NCI-H2227 (cell line): ENCODE measurements at regions not wholly inside any gene's neighbourhood (a gene's known extent, or its start where the extent isn't known, plus 50 kb on each side); places are given as distances from the start of the nearest gene placed in this dataset.

Experiments used
- DNase-seq: peaks from one replicate; lab custom pipeline; 2025; ENCODE audit not compliant: unreplicated experiment; lab: John Stamatoyannopoulos, UW

GRCh38 chr13:106701771-106702341, 133.9 kb upstream of the ARGLU1 start:
- DNase-seq: no peak

- DNase-seq: no peak
These were observed 132.5 kb upstream of the ARGLU1 start for GRCh38 chr13:106700439-106700838.

- DNase-seq: no peak
These were observed 132.1 kb upstream of the ARGLU1 start for GRCh38 chr13:106700007-106700406.

- DNase-seq: no peak
These were observed 131.4 kb upstream of the ARGLU1 start for GRCh38 chr13:106699311-106699710.

GRCh38 chr13:106696719-106697118, 128.8 kb upstream of the ARGLU1 start:
- no peak for DNase-seq

GRCh38 chr13:106696140-106696539, 128.2 kb upstream of the ARGLU1 start:
- DNase-seq: no peak

- DNase-seq: no peak
These were observed 127.2 kb upstream of the ARGLU1 start for GRCh38 chr13:106695139-106695538.

- no peak for DNase-seq
These were observed 123.9 kb upstream of the ARGLU1 start for GRCh38 chr13:106691861-106692260.

- DNase-seq: no peak
These were observed 123.4 kb upstream of the ARGLU1 start for GRCh38 chr13:106691341-106691740.

- no peak for DNase-seq
These were observed 122.8 kb upstream of the ARGLU1 start for GRCh38 chr13:106690779-106691178.

GRCh38 chr13:106689906-106690305, 122.0 kb upstream of the ARGLU1 start:
- no peak for DNase-seq

GRCh38 chr13:106688940-106689339, 121.0 kb upstream of the ARGLU1 start:
- no peak for DNase-seq

GRCh38 chr13:106686163-106686562, 118.2 kb upstream of the ARGLU1 start:
- DNase-seq: no peak

GRCh38 chr13:106685143-106685542, 117.2 kb upstream of the ARGLU1 start:
- DNase-seq: no peak

- DNase-seq: no peak
These were observed 116.0 kb upstream of the ARGLU1 start for GRCh38 chr13:106683918-106684317.

GRCh38 chr13:106683179-106683578, 115.2 kb upstream of the ARGLU1 start:
- no peak for DNase-seq

GRCh38 chr13:106681997-106682396, 114.1 kb upstream of the ARGLU1 start:
- DNase-seq: no peak

- DNase-seq: no peak
These were observed 113.6 kb upstream of the ARGLU1 start for GRCh38 chr13:106681536-106681935.

GRCh38 chr13:106680796-106681472, 113.0 kb upstream of the ARGLU1 start:
- DNase-seq: no peak

GRCh38 chr13:106678646-106679418, 110.9 kb upstream of the ARGLU1 start:
- DNase-seq: no peak

GRCh38 chr13:106675311-106675710, 107.4 kb upstream of the ARGLU1 start:
- no peak for DNase-seq
